Activated CD8-positive, alpha-beta T cell treated with anti-CD3 and anti-CD28 coated beads for 36 hours (primary cell): ENCODE measurements at regions not wholly inside any gene's neighbourhood (a gene's known extent, or its start where the extent isn't known, plus 50 kb on each side); places are given as distances from the start of the nearest gene placed in this dataset.

Experiments
- ATAC-seq: fragments of 200-7000 bp; cut with Tn5 transposase; one replicate; pipeline ENCODE4 v1.10.0; 2021; ENCODE audit warnings: mild to moderate bottlenecking, moderate library complexity
- CTCF ChIA-PET: fragments of 350-600 bp; sonication (Branson Sonifier 250); formaldehyde crosslinking; loops from one replicate; lab custom pipeline; 2021; ENCODE audit warnings: antibody characterized with exemption; lab: Charles Lee
- POLR2A ChIA-PET: fragments of 350-600 bp; sonication (Branson Sonifier 250); formaldehyde crosslinking; loops from one replicate; lab custom pipeline; 2021; ENCODE audit warnings: antibody characterized with exemption; lab: Charles Lee
- DNase-seq: peaks from one replicate; pipeline ENCODE4 v3.0.0-alpha.2; 2020
- H3K27ac Mint-ChIP-seq: one replicate; pipeline ENCODE4 v1.8.0; 2021; ENCODE audit warnings: mild to moderate bottlenecking, mixed read lengths
- H3K27me3 Mint-ChIP-seq: one replicate; pipeline ENCODE4 v1.8.0; 2021; ENCODE audit warnings: mixed read lengths
- H3K36me3 Mint-ChIP-seq: one replicate; pipeline ENCODE4 v1.8.0; 2021; ENCODE audit warnings: low read depth, mixed read lengths
- H3K4me1 Mint-ChIP-seq: one replicate; pipeline ENCODE4 v1.8.0; 2021; ENCODE audit warnings: low read depth, mixed read lengths
- H3K4me3 Mint-ChIP-seq: one replicate; pipeline ENCODE4 v1.8.0; 2021; ENCODE audit warnings: mild to moderate bottlenecking, moderate library complexity, mixed read lengths
- H3K9me3 Mint-ChIP-seq: one replicate; pipeline ENCODE4 v1.8.0; 2021; ENCODE audit warnings: mixed read lengths
- CTCF ChIP-seq: fragments of 200-600 bp; IDR thresholded peaks from one replicate; pipeline ENCODE4 v1.8.0; 2022; ENCODE audit warnings: antibody characterized with exemption, mild to moderate bottlenecking
- intact Hi-C: fragments of 100-400 bp; cut with micrococcal nuclease; formaldehyde crosslinking; loops from one replicate; pipeline ENCODE4 v1.10.0; 2022

DNA sequence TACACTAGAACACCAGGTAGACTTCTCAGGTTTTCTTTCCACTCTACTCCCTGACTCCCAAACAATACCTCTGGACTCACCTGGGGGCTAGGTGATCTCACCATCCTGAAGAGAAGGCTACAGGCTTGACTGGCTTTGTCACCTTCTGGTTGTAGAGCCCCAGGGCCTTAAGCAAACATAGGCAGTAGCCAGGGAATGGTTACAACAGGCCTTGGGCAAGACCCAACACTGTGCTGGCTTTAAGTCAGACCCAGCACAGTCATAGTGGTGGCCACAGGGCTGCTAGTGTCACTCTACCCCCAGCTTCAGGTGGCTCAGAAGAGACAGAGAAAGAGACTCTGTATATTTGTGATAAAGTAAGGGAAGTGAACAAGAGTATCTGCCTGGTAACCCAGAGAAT, 118.1 kb upstream of the EMCN start:
- ChIA-PET POLR2A (no interaction called here), CTCF (interaction anchor here (0.7 kb wide), 1 partner anchor 27 kb away, joined by 4 read pairs; no protein-coding TSS in a partner anchor)
- no peak for DNase-seq
- Mint-ChIP-seq H3K36me3 (no peaks in the 10 kb centered on the region), H3K9me3 (no peaks in the 10 kb centered on the region), H3K4me1 (no peaks in the 10 kb centered on the region), H3K4me3 (no peak overlapping the region), H3K27me3 (peaks cover 2% of the 10 kb centered on the region), H3K27ac (no peak overlapping the region)
- no peak for TF ChIP-seq CTCF
- no peak for ATAC-seq
- intact Hi-C loops, result no loop called here

DNA sequence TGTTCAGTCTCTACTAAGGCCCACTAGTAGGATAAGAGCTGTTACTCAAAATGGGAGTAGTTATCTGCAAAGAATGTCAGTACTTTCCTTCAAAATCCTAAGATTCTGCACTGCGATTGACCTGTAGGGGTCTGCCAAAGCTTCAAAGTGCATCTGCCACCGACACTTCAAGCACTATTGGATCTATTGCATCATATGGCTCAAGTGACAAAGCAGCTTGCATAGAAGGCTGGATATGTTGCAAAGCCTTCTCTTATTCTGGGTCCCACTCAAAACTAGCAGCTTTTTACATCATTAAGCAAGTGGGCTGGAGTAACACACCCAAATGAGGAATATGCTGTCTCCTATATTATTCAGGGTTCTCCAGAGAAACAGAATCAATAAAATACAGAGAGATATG, 115.4 kb upstream of the EMCN start:
- no peaks in the 10 kb centered on the region for H3K4me1 Mint-ChIP-seq
- no peaks in the 10 kb centered on the region for H3K9me3 Mint-ChIP-seq
- intact Hi-C loops, result no loop called here
- no peak for TF ChIP-seq CTCF
- H3K4me3 Mint-ChIP-seq, result no peak overlapping the region
- H3K27ac Mint-ChIP-seq, result no peak overlapping the region
- peaks cover 2% of the 10 kb centered on the region for H3K27me3 Mint-ChIP-seq
- no peaks in the 10 kb centered on the region for H3K36me3 Mint-ChIP-seq
- DNase-seq, result no peak
- POLR2A ChIA-PET, result no interaction called here
- CTCF ChIA-PET, result no interaction called here
- ATAC-seq, result no peak

GRCh38 chr4:100632163-100632562, 114.3 kb upstream of the EMCN start:
- intact Hi-C loops, result no loop called here
- Mint-ChIP-seq H3K4me1 (no peaks in the 10 kb centered on the region), H3K4me3 (no peak overlapping the region), H3K9me3 (no peaks in the 10 kb centered on the region), H3K36me3 (no peaks in the 10 kb centered on the region), H3K27ac (no peak overlapping the region), H3K27me3 (peaks cover 2% of the 10 kb centered on the region)
- TF ChIP-seq CTCF, result no peak
- ChIA-PET CTCF (no interaction called here), POLR2A (no interaction called here)
- DNase-seq, result no peak
- ATAC-seq, result no peak

GRCh38 chr4:100631281-100631968, 113.6 kb upstream of the EMCN start:
- no peak for TF ChIP-seq CTCF
- POLR2A ChIA-PET, result no interaction called here
- no peaks in the 10 kb centered on the region for H3K9me3 Mint-ChIP-seq
- intact Hi-C loops, result no loop called here
- H3K27ac Mint-ChIP-seq, result no peak overlapping the region
- ATAC-seq (no peak), DNase-seq (no peak)
- CTCF ChIA-PET, result no interaction called here
- H3K27me3 Mint-ChIP-seq, result no peaks in the 10 kb centered on the region
- H3K36me3 Mint-ChIP-seq, result no peaks in the 10 kb centered on the region
- H3K4me3 Mint-ChIP-seq, result no peak overlapping the region
- no peaks in the 10 kb centered on the region for H3K4me1 Mint-ChIP-seq

DNA sequence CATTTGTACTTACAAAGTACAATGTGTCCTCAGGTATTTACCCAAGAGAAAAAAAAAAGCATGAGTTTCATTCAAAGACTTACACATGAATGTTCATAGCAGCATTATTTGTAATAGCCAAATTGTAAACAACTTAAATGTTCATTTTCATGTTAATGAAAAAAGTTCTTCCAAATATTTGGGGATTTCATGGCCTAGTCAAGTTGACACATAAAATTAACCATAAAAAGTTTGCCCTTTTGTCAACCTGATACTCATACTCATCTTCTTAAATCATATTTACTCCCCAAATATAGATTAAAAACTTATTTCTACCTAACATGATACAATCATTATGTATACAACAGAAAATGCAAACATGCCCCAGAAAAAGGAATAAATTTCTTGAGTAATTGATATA, 112.5 kb upstream of the EMCN start:
- Mint-ChIP-seq H3K9me3 (no peaks in the 10 kb centered on the region), H3K36me3 (no peaks in the 10 kb centered on the region), H3K27ac (no peak overlapping the region), H3K4me3 (no peak overlapping the region), H3K27me3 (no peaks in the 10 kb centered on the region), H3K4me1 (no peaks in the 10 kb centered on the region)
- ChIA-PET POLR2A (no interaction called here), CTCF (no interaction called here)
- no peak for TF ChIP-seq CTCF
- intact Hi-C loops, result no loop called here
- DNase-seq (no peak), ATAC-seq (no peak)
